ENCODE measurements at regions not wholly inside any gene's neighbourhood (a gene's known extent, or its start where the extent isn't known, plus 50 kb on each side); places are given as distances from the start of the nearest gene placed in this dataset.

- no peak for DNase-seq (ENCODE audit: low spot score)
Observed at GRCh38 chr16:80356365-80356764, 184.4 kb upstream of the DYNLRB2 start.

DNA sequence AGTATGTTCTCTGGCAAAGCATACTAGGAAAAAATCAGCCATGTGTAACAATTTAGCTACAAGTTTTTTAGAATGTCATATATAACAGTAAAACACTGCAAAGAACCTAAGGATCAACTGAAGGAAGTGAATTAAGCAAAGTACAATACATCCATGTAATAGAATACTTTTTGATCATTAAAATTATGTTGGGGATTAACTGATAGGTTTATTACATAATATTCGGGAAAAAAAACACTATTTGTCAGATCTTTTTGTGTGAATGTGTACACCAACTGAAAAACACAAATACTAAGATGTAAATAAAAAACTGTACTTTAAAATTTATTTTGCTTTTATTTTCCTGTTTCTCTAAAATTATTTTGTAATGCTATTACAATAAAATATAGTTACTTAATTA is 185.5 kb upstream of the DYNLRB2 start:
- DNase-seq (ENCODE audit: low spot score) = no peak

GRCh38 chr16:80350061-80350460 is 190.7 kb upstream of the DYNLRB2 start:
- DNase-seq (ENCODE audit: low spot score) = no peak

- no peak for DNase-seq (ENCODE audit: low spot score)
Observed at GRCh38 chr16:80347900-80348299, 192.9 kb upstream of the DYNLRB2 start.

DNA sequence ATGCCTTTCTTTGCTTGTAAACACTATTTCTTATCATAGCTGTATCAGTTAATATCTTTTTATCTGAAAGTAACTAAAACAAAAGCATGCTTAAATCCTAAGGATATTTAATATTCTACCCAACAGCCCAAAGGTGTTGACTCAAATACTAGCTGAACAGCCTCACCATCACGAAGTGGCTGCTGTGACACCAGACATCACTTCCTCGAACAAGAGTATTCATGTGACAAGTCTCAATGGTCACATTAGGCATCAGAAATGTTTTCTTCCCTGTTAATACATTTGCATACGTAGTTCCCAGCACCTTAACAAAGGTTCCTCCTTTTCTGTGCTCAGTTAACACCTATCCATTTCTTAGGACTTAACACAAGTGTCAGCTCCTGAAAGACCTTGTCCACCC is 193.8 kb upstream of the DYNLRB2 start:
- DNase-seq (ENCODE audit: low spot score) = no peak

GRCh38 chr16:80346111-80346632 is 194.6 kb upstream of the DYNLRB2 start:
- peak; percentile 61 for DNase-seq (ENCODE audit: low spot score)

DNA sequence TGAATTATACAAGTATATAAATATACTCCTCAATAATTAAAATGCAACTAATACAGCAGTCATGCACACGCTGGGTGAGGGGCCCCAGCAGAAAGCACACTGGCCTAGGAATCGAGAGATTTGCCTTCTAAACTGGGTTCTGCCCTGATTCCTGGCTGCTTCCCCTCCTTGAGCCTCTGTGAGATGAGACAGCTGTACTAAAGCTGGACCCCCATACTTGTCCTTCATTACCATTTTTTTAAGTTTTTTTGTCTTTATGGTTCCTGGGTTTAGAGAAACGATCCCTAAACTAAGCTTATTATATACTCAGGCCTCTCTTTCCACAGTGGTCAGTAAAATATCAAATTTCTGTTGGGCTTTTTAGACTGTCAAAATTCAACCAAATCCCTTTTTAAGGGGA is 195.1 kb upstream of the DYNLRB2 start:
- DNase-seq (ENCODE audit: low spot score) = no peak

- DNase-seq (ENCODE audit: low spot score) = no peak
Observed at GRCh38 chr16:80344570-80344969, 196.2 kb upstream of the DYNLRB2 start.

DNA sequence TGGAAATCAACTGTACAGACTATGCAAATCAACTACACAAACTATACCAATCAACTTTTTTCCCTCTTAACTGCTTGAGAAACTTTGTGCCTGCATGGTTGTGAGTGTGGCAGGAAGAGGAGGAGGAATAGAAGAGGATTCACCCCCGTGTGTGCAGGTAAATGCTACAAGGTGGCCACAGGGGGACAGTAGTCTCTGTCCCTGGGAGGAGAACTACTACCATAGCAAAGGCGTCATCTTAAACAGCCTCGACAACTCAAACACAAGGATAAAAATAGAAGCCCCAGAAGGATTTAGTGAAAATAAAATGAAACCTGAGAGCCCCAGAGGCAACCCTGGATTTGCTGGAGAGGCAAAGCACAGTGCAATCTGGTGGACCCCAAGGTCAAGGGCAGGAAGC is 199.5 kb upstream of the DYNLRB2 start:
- no peak for DNase-seq (ENCODE audit: low spot score)

- DNase-seq (ENCODE audit: low spot score) = no peak
Observed at GRCh38 chr16:80337786-80338185, 203.0 kb upstream of the DYNLRB2 start.

GRCh38 chr16:80330803-80331202 is 210.0 kb upstream of the DYNLRB2 start:
- DNase-seq (ENCODE audit: low spot score) = no peak

DNA sequence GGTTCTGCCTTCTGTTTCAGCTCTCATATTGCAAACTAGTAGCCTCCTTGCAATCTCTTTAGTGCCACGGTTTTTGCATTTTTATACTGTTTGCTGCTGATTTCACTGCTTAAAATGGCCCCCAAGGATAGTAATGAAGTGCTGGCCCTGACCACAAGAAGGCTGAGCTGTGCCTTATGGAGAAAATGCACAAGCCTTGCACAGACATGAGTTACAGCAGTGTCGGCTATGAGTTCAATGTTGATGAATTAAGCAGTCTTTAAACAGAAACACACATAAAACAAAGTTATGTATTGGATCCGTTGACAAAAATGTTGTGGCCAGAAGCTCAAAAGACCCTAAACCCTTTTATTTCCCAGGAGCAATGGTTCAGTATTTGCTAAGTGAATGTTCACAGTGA is 210.6 kb upstream of the DYNLRB2 start:
- no peak for DNase-seq (ENCODE audit: low spot score)

- DNase-seq (ENCODE audit: low spot score) = no peak
Observed at GRCh38 chr16:80327740-80328139, 213.1 kb upstream of the DYNLRB2 start.

GRCh38 chr16:80324371-80324770 is 216.4 kb upstream of the DYNLRB2 start:
- no peak for DNase-seq (ENCODE audit: low spot score)

GRCh38 chr16:80323808-80324195 is 217.0 kb upstream of the DYNLRB2 start:
- DNase-seq (ENCODE audit: low spot score) = no peak

- DNase-seq (ENCODE audit: low spot score) = no peak
Observed at GRCh38 chr16:80323187-80323807, 217.5 kb upstream of the DYNLRB2 start.

DNA sequence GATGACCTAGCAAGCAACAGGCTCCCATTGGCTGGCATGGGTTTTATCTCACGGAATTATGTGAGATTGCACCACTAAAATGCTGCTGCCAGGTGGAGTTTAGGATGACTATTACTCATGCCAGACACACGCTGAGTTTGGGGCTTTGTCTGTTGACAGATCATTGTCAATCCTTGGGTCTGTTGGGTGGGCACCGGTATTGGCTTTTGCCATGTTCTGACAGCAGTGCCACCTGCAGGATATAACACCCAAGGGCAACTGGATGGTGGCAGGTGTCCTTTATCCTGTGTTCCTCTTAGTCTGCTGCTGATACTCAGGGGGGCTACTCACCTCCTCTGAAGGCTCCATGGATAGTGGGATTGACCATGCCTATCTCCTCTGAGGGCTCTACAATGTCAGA is 221.6 kb upstream of the DYNLRB2 start:
- DNase-seq (ENCODE audit: low spot score) = no peak

GRCh38 chr16:80318107-80318506 is 222.7 kb upstream of the DYNLRB2 start:
- no peak for DNase-seq (ENCODE audit: low spot score)

GRCh38 chr16:80317599-80318037 is 223.2 kb upstream of the DYNLRB2 start:
- DNase-seq (ENCODE audit: low spot score) = no peak

GRCh38 chr16:80317116-80317515 is 223.7 kb upstream of the DYNLRB2 start:
- DNase-seq (ENCODE audit: low spot score) = no peak

- DNase-seq (ENCODE audit: low spot score) = no peak
Observed at GRCh38 chr16:80314042-80314441, 226.8 kb upstream of the DYNLRB2 start.

GRCh38 chr16:80309178-80309577 is 231.6 kb upstream of the DYNLRB2 start:
- DNase-seq (ENCODE audit: low spot score) = no peak

DNA sequence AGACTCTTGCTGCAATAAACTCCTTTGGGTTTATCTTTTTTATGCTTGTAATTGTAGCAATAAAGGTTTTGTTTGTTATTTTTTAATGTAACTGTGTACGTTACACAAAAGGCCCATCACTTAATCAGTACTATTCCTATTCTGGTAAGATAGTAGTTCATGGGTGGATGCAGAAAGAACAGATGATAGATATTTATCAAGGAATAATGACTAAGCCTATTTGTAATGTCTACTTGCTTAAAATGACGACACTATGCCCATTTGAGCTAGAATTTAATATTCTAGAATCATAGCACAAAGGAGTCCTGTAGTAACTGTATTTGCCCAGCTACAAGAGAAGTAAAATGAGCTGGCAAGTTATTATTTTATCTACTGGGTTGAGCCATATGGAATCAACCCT is 235.4 kb upstream of the DYNLRB2 start:
- DNase-seq (ENCODE audit: low spot score) = no peak

GRCh38 chr16:80303691-80304090 is 237.1 kb upstream of the DYNLRB2 start:
- no peak for DNase-seq (ENCODE audit: low spot score)
